ENCODE measurements at regions not wholly inside any gene's neighbourhood (a gene's known extent, or its start where the extent isn't known, plus 50 kb on each side); places are given as distances from the start of the nearest gene placed in this dataset.
"Not testable (repeated sequence)": the region's sequence is repeated elsewhere in the genome, so short reads cannot be mapped to it uniquely, and the experiment has no call there.

DNA sequence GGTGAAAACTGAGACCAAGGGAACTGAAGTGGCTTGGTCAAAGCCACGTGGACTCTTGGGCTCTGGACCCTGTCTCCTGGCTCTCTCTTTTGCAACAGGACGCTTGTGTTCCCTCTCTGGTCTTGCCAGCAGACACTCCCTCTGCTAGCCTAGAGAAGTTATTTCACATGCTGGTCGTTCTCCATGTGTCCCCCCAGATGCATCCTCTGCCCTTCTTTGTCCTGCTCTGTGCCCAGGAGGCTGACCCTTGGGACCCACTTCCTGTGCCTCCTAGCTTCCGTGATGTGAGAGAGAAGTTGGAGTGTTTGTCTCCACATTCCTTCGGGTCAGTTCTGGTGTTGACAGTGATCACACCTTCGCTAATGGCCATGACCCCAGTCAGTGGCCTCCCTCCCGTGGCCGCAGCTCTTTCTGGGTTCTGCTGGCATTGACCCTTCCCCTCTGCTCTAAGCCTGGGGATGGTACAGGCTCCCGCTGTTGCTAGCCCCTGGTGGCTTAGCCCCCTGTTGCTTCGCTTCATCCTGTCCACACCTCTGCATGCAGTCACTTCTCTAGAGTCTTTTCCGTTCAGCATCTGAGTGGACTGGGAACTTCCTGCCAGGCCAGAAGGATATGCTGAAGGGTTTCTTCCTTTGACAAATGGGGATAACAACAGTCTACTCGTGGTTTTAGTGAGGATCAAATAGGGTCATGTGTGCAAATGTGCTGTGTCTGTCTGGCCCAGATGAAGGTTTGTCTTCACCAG, 70.1 kb upstream of the BMP2 start:
- Histone ChIP-seq H3K4me1 (peaks cover 0 to 35% (median 10%) of the 10 kb centered on the region in 9 donors), H3K27ac (no peak overlapping the region), H3K4me3 (no peak overlapping the region), H3K27me3 (no peaks in the 10 kb centered on the region), H3K36me3 (no peaks in the 10 kb centered on the region), H3K9me3 (no peaks in the 10 kb centered on the region)
- ATAC-seq (no peak), DNase-seq (no peak)
- WGBS, 2 donors = 72 to 75% methylated on average over 12 of the region's 12 CpGs
- TF ChIP-seq, protein P1, sequence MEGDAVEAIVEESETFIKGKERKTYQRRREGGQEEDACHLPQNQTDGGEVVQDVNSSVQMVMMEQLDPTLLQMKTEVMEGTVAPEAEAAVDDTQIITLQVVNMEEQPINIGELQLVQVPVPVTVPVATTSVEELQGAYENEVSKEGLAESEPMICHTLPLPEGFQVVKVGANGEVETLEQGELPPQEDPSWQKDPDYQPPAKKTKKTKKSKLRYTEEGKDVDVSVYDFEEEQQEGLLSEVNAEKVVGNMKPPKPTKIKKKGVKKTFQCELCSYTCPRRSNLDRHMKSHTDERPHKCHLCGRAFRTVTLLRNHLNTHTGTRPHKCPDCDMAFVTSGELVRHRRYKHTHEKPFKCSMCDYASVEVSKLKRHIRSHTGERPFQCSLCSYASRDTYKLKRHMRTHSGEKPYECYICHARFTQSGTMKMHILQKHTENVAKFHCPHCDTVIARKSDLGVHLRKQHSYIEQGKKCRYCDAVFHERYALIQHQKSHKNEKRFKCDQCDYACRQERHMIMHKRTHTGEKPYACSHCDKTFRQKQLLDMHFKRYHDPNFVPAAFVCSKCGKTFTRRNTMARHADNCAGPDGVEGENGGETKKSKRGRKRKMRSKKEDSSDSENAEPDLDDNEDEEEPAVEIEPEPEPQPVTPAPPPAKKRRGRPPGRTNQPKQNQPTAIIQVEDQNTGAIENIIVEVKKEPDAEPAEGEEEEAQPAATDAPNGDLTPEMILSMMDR (IDR thresholded peaks at IDR 0.05) = no peak
- intact Hi-C loops (cut with DNase I) = no loop called here

DNA sequence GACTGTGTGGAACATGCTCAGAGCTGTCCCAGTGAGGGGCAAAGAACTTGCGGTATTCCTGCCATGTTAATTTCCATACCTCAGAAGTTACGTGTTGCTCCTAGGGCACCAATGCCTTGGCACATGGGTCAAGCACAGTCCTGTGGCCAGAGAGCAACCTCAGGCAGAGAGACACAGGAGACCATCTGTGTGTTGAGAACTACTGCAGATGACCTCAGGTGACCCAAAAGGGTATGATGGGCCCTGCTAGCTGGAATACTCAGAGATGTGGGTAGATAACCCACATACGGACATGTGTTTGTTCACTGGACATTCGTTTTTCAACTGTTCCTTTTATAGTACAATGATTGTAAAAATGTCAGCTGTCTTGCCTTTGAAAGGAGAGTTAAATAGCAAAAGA, 71.5 kb upstream of the BMP2 start:
- Histone ChIP-seq H3K4me1 (peaks cover 0 to 25% (median 7%) of the 10 kb centered on the region in 9 donors), H3K36me3 (no peaks in the 10 kb centered on the region), H3K27me3 (no peaks in the 10 kb centered on the region), H3K4me3 (no peak overlapping the region), H3K9me3 (no peaks in the 10 kb centered on the region), H3K27ac (no peak overlapping the region)
- intact Hi-C loops (cut with DNase I) = no loop called here
- 91 to 92% methylated on average over 4 of the region's 4 CpGs for WGBS, 2 donors
- ATAC-seq (no peak), DNase-seq (no peak)
- TF ChIP-seq, protein P1 (IDR thresholded peaks at IDR 0.05) = no peak

DNA sequence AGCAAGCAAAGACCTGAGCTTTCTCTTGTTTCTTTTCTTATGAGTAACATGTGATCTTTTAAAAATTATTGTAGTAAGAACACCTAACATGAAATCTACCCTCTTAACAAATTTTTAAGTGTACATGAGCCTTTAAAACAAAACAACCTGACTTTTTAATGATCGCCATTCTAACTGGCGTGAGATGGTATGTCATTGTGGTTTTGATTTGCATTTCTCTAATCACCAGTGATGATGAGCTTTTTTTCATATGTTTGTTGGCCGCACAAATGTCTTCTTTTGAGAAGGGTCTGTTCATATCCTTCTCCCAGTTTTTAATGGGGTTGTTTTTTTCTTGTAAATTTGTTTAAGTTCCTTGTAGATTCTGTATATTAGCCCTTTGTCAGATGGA, 73.7 kb upstream of the BMP2 start:
- ATAC-seq; H3K9me3 ChIP-seq; H3K27me3 ChIP-seq; H3K36me3 ChIP-seq; H3K27ac ChIP-seq; DNase-seq; intact Hi-C loops (cut with DNase I); H3K4me3 ChIP-seq: not testable (repeated sequence)
- WGBS, 2 donors = 95% methylated on average over 3 of the region's 3 CpGs
- H3K4me1 ChIP-seq = peaks cover 0 to 16% (median 4%) of the 10 kb centered on the region in 9 donors

DNA sequence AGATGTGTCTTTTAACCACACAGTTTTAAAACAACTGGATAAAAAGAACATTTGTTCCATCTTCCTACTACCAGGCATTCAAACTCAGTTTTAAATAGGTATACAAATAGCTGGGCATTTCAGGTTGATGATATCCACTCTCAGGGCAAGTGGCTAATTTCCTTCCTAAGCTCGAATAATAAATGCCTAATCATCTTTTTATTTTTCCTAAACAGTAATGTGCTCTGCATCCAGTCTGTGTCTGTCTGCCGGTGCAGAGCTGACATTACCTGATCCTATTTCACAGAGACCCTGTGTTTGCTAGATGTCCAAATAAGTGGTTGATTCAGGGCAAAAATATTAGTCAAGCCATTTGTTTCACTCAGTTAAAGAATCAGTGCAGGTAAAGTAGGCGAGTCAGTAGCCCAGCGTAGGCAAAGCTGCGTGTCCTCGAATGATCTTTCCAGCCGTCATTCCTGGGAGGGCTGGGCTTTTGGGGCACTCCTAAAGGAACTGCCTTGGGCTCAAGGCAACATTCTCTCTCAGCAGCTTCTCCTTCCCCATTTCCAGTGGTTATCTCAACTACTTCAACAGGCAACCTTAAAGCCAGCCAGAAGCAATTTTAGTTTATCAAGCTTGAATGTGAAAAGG, 74.2 kb upstream of the BMP2 start:
- Histone ChIP-seq H3K36me3 (no peaks in the 10 kb centered on the region), H3K4me1 (peaks cover 0 to 16% (median 4%) of the 10 kb centered on the region in 9 donors), H3K4me3 (no peak overlapping the region), H3K27ac (peak overlapping the region in 3 of 10 donors; percentile 15 to 36 (median 36)), H3K9me3 (no peaks in the 10 kb centered on the region), H3K27me3 (no peaks in the 10 kb centered on the region)
- intact Hi-C loops (cut with DNase I) = no loop called here
- no peak for DNase-seq
- TF ChIP-seq, protein P1 (IDR thresholded peaks at IDR 0.05) = no peak
- peak in 4 of 8 donors; percentile 42 to 59 (median 48) for ATAC-seq
- 50 to 71% methylated on average over 7 of the region's 7 CpGs for WGBS, 2 donors

Measured in heart right ventricle (tissue), 16 donors.